ENCODE measurements at regions not wholly inside any gene's neighbourhood (a gene's known extent, or its start where the extent isn't known, plus 50 kb on each side); places are given as distances from the start of the nearest gene placed in this dataset.

DNA sequence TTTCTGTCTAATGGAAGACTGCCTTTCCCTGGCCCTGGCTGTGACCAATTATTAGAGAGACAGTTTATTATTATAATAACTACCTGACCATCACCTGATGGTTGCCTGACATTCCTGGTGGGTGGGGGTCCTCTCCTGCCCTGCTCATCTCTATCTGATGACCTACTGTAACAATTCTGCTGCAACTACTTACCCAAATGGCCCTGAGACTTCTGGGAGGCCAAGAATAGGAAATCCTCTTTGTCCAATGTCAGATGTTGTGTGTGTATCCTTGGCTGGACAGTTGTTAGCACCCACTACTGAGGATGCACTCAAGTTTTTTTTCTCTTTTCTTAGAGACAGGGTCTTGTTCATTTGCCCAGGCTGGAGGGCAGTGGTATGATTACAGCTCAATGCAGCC, 110.3 kb downstream of the DDX1 start:
- DNase-seq, result no peak

DNA sequence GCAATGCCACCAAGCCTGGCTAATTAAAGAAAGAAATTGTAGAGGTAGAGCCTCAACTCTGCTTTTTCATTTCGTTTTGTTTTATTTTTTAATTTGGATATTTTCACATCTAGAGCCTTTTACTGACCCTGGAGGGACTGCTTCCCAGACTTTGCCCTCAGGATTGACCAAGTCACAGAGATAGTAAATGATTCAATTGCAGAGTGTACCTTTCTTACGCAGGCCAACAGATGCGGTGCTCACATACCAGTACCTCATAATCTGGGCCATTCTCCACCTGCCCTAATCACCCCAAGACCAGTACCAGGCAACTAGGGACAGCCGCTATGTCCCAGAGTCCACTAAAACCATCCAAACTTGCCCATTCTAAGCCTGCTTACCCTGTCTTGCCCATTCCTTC, 110.8 kb downstream of the DDX1 start:
- no peak for DNase-seq

DNA sequence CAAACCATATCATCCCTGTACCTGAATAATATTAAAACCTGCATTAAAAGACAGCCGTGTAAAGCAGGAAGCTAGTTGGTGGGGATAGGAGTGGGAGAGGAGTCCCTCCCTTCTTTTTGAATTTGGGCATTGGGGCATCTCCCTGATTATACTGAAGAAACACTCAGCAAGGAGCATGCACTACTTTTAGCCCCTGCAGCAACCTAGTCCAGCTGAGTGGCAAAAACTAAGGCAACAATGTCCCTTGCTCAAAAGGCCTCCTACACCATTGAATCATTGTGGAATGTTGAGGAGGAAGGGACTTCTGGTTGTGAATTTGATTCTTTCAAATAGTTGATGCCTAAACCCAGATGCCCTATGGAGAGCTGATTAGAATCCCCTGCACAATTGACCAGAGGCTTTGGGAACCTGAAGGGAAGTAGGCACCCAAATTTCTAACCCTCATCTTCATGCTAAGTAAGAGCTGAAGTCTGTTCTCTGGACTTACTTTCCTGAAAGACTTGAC, 111.7 kb downstream of the DDX1 start:
- peak; percentile 13 for DNase-seq

DNA sequence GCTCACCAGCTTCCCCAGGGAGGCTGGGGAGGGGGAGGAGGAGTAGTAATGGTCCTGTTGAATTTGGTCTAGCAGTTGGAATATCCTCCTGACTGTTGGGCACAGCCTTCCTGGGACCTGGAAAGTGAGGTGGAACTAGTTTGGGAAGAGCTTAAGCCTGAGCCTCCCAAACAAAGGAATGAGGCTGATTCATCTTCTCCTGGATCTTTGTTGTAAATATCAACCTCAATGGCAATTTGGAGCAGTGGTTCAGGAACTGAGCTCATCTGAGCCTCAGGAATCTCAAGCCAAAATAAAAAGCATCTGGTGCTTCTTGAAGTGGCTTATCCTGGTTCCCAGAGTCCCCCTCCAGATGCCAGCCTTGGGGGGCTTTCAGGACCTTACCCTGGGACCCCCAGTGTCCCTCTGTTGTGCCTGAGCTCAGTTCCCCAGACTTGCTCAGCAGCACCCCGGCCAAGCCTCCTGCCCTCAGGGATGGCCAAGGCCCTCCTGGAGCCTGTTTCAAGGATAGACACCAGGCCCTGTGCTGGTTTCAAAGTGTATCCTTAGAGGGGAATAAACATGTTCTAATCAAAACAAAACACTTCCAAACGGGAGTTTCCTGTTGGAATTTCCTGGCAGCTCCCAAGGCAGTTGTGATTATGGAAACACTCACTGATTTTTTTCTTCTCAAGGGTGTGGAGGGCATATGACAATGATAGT, 112.6 kb downstream of the DDX1 start:
- peak; percentile 80 for DNase-seq

DNA sequence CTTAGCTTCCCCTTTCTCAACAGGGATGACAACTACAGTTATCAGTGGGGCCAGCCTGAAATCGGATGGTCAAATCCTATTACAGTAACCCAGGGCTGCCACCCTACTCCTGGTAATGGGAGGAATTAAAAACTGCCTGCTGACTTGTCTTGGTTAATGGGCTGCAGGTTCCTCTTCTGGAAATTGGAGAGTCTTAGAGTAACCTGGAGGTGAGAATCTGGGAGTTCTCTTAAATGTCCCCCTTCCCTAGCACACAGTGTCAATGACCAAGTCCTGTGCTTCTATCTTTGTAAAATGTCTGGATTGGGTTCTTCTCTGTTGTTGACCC, 113.1 kb downstream of the DDX1 start:
- DNase-seq, result no peak

DNA sequence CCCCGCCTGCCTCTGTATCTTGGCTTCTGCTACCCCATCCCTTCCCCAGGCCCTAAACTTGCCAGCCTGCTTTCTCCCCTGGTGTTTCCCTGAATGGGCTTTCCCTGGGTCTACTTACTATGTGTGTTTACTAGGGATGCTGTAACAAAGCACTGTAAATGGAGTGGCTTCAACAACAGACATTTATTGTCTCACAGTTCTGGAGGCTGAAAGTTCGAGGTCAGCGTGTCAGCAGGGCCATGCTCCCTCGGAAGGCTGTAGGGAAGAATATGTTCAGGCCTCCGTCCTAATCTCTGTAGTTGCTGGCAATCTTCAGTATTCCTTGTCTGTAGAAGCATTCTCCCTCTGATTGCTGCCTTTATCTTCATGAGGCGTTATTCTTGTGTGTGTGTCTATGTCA, 113.6 kb downstream of the DDX1 start:
- no peak for DNase-seq

DNA sequence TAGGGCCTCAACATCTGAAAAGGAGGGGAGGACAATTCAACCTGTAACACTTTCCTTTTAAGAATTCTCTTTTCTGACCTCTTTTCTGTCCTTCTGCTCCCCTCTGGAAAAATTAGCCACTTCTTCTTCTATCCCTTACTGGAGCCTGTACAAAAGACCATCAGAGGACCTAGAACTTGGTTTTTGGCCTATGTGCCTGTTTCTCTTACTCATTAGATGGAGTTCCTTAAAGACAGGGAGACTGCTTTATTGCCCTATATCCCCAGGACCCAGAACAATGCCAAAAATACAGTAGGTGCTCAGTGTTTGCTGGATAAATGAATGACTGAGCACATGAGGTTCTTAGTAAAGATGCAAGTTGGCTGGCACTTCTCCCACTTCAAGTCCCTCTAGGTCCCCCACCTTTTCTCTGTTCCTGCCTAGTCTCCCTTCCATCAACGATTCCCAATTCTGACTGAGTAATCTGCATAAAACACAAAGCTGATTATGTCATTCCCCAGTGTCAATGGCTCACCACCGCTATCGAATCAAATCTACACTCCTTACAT, 114.2 kb downstream of the DDX1 start:
- DNase-seq, result no peak

DNA sequence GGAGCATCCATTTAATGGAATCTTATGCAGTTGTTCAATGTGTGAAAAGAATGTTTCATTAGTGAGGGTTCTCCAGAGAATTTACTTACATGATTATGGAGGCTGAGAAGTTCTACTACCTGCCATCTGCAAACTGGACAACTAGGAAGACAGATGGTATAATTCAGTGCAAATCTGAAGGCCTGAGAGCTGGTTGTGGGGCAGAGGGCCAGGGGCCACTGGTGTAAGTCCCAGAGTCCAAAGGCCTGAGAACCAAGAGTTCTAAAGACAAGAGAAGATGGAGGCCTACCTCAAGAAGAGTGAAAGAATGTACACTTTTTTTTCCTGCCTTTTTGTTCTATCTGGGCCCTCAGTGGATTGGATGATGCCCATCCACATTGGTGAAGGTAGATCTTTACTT, 114.8 kb downstream of the DDX1 start:
- DNase-seq, result no peak

DNA sequence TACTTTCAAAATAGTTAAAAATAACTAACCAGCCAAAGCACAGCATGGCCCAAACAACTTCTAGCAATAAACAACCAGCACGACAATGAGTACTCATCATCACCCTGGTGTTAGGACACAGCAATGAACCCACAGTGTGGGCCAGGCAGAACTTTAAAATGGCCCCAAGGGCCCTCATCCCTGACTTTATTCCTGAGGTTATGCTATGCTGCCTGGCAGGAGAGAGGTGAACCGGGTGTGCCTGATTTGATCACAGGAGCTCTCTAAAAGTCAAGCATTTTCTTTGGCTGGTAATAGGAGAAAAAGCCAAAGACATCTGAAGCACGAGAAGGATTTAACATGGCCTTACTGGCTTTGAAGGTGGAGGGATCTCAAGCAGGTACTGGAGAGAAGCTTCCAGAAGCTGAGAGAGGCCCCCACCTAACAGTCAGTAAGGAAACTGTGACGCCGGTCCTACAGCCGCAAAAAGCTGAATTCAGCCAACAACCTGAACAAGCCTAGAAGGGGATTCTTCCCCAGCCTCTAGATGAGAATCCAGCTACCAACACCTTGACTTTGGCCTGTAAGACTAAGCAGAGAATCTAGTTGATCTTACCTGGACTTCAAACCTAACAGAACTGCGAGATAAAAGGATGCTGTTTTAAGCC, 115.4 kb downstream of the DDX1 start:
- DNase-seq, result no peak

DNA sequence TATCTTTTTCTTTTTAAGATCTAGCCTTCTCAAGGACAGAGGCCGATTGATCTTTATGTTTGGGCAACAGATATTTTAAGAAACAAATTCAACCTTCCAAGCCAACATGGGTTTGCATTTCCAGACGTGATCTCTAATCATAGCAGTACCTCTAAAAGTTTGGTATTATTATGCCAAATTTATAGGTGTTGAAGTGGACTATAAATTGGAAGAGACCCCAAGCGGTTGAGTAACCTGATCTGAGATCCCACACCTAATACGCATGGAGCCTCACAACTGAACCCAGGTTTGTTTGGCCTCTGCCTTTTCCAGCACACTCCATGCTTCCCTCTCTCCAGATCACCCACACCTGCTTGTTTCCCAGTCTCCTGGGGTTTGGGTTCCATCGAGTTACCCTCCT, 116.5 kb downstream of the DDX1 start:
- no peak for DNase-seq

DNA sequence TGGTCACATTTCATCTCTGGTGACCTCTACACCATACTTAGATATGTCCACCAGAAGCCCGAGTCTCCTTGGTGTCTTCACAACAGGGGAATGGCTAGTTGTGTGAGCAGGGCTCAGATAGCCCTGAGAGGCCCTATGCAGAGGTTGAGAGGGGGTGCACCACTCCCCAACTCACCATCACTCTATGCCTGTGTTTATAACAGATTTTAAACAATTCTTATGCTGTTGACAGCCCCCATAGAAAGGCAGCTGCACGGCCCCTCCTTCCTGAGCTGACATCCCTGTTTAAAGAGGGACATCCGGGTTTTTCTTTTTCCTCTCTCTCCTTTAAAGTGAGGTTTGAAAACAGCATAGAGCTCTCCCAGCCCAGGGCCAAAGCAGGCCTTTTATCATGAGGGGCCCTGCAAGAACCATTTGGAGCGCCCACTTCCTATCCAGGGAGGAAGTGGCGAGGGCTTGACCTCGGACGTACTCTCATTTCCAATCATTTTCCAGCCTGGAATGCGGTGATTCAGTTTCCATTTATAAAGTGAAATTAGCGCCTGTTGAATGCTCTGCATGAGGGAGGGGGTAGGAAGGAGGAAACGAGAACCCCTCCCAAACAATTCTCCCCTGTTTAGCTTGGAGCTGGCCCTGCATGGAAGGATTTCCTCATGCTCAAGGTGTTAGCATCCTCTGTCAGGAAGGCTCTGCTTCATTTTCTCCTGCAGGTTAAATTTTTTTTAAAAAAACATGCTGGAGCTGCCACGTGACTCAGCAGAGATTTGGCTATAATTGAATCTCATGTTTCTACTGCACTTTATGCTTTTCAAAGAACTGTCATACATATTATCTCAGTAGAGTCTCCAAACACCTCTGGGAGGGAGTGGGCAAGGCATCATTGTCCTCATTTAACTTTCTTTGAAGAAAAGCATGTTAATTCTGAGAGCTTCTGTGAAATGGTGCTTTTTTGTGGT, 117.5 kb downstream of the DDX1 start:
- peak; percentile 84 for DNase-seq

DNA sequence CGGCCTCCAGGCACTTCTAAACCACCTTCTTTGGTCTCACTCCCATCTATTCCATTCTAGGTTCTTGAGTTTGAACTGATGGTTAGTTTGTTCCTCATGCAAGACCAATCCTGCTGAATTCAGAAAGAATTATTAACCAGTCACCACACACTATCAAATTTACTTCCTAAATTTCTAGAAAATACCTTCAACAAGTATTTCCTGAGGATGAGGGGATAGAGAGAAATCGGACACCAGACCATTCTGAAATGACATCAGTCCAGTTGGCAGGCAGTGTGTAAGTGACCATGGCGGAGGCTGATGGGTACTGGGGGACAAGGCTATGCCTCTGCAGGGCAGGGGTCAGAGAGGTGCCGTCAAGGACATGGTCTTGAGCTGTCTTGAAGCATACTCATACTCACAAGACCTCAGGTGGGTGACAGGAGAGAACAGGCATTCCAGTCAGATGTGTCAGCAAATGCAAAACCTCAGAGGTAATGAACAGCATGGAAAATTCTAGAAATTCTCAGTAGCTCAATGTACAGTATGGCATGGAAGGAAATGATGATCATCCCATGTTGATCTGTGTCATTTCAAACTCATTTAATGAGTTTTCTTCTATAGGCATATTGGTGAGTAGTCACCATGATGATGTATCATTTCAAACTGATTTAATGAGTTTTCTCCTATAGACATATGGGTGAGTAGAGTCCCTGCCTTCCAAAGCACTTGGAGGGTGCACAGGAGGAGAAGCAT, 119.6 kb downstream of the DDX1 start:
- DNase-seq, result no peak

DNA sequence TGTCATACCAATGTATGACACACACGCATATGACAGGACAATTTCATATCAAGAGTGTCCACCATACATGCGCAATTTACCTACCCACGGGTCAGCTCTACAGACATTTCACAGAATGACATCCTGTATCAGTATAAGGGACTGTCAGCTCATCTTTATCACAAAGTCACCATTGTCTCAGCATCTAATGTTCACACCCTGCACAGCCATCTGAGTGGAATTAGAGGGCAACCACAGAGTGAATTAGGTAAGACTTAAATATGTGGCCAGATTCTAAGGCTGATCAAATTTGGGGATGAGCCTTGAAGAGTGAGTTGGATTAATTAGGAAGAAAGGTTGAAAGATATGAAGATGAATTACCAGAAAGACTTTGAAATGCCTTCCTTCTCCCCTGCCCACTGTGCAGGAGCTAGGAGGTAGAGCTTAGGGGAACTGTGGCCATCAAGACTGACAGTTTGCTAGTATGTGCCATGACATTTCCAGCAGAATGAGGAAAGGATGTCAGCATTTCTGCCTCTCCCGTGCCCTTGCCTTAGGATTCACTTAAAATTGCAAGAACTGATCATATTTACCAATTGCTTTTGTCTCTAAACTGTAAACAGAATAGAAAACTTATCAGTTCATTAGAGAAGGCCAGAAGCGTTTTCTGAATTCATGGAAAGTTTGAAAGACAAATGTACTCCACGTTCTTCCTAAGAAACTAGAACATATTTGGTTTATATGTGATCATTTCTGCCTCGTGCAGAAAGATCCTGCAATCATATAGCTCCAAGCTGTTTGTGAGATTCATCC, 121.1 kb downstream of the DDX1 start:
- no peak for DNase-seq

DNA sequence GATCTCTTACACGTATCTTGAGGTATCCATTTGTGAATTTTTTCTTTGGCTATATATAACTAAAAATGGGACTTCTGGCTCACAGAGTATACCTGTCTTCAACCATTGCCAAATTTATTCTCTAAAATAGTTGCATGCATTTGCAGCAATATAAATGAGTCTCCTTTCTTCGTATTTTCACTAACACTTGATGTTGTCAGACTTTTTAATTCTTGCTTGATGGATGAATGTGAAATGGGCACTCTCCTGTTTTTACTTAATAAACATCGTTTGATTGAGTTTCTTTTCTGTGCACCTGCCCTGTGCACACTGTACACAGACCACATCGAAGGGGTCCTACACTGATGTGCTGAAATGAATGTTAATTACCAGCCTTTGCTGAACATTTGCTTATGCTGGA, 121.8 kb downstream of the DDX1 start:
- no peak for DNase-seq

DNA sequence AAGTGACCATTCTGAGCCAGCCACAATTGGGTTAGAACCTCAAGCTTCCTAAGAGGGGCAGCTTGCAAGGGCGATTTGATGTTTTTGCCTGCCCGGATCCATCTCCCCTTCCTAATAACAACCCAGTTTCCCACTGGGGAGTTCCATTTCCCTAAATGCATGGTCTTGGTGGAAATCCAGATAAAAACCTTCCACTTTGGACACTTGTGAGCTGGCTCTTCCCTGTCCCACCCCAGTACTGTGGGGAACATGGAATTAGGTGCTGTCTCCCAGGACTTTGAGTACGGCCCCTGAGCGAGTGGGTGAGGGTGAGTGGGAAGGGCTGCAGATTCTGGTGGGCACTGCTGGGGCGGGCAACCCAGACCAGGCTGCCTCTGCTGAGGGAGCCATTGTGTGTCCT, 122.3 kb downstream of the DDX1 start:
- DNase-seq, result no peak

DNA sequence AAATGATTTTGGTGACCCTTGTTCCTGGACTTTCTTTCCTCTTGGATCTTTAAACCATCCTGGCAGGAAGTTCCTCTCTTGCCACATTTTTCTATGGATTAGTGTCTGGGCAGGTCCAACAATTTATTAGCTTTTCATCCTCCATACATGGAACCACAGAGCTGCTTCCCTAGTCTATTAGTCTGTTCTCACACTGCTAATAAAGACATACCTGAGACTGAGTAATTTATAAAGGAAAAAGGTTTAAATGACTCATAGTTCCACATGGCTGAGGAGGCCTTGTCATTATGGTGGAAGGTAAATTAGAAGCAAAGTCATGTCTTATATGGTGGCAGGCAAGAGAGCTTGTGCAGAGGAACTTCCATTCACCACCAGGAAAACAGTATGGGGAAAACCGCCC, 122.9 kb downstream of the DDX1 start:
- no peak for DNase-seq

DNA sequence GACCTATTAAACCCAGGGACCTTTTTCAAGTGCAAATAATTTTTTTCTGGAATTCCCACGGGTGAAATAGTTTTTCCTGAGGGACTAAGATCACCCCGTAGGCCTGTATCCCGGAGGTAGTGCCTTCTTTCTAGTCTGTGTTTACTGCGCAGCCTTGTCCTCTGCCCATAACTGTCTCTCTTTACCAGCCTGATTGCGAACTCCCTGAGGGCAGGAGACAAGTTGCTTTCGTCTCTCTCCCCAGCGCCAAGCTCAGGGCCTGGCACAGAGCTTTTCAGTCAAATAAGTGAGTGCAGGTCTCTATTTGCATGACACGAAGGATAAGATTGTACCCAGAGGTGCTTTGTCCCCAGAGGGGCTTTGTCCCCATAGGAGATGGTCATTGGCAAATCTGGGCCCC, 123.9 kb downstream of the DDX1 start:
- DNase-seq, result no peak

DNA sequence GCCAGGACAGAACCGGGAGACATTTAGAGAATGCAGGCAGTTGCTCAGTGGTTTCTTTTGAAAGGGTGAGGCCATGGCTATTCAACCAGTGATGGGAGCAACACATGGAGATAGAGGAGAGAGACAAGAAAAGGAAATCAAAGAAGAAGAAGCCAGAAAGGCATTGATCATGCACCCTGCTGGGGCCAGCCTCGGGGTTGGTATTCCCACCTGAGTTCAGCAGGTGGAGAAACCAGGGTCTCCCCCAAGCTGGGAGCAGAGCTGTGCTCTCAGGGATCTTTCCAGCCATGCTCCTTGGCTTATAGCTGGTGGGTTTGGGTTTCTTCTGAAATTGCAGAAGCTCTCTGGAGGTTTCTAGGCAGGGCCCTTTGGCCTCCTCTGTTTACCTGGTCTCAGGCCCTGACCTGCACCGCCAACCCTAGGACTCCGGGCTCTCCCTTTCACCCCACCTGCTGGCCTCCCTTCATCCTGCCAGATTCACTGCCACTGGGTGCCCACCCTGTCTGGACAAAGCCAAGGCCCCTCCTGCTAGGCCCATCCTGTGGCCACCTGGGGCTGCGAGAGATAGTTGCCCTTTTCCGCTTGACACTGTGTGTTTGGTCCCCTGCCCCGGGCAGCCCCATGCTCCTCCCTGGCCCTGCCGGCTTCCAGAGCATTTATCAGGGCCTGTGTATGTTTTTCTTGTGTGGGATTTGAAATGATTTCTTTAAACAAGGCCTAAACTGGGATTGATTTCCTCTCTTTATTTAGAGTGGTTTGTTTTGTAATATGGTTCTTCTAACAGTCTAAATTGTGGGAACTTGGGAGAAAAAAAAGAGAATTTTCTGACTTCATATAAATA, 126.7 kb downstream of the DDX1 start:
- no peak for DNase-seq

DNA sequence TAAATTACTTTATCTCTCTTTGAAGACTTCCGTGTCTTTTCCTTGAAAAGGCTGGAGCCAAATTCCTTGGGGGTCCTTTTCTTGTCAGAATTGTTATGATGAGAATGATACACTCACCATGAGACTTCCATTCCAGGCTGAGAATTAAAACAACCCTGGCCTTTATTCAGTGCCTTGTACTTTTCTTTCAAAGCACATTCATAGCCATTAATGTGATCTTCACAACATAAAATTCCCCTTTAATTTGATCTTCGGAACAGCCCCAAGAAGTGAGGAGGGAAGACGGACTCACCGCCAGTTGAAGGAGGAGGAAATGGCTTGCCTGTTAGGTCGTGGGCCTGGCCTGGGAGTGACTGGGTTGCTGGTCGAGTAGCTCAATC, 127.3 kb downstream of the DDX1 start:
- no peak for DNase-seq

DNA sequence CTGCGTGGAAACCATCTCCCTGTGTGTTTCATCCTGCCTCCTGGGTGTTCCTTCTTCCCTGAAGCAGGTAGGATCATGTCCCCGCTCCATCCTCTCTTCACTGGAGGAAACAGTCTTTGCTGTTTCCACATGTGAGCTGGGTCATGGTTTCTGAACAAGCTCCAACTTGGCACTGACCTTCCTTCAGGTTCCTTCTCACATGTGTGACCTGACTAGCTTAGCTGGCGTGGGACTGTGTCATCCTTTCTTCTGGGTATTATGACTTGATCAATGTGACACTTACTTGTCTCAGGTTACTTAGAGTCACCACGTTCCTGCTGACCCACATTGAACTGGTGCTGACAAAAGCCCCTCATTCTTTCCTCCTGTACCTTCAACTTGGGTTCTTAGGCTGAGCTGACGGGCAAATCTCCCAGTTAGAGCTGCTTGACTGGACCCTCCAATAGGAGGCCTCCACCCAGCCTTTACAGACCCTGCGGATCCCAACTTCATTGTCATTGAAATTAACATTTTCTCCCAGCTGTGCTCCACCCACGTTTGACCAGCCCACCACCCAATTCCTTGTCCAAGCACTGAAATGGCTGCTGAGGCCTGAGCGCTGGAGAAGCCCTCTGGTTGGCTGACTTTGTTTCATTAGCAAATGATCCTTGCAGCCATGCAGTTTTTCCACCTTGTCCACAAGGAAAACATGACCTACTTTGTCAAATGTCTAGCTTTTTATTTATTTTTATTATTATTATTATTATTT, 128.1 kb downstream of the DDX1 start:
- no peak for DNase-seq
